ENCODE measurements at regions not wholly inside any gene's neighbourhood (a gene's known extent, or its start where the extent isn't known, plus 50 kb on each side); places are given as distances from the start of the nearest gene placed in this dataset.

DNA sequence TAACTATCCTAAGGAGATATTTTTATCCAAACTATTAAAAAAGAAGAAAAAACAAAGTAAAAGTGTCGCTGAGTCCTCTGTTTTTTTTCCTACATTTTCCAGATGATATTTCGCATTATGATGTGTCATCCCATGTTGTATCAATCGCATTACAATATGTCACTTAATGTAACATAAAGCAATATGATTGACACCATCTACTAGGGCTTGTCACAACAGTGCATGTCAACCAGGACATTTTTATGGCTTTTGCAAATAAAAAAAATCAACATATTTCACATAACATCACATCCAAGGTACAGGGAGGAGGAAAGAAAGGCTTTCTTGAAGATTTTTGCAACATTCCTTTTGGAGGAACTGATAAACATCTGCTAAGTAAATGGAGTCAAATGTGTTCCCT is 308.9 kb downstream of the ETAA1 start:
- ATAC-seq (ENCODE audit: insufficient read depth, low read depth) = no peak
- TF ChIP-seq, protein P1, sequence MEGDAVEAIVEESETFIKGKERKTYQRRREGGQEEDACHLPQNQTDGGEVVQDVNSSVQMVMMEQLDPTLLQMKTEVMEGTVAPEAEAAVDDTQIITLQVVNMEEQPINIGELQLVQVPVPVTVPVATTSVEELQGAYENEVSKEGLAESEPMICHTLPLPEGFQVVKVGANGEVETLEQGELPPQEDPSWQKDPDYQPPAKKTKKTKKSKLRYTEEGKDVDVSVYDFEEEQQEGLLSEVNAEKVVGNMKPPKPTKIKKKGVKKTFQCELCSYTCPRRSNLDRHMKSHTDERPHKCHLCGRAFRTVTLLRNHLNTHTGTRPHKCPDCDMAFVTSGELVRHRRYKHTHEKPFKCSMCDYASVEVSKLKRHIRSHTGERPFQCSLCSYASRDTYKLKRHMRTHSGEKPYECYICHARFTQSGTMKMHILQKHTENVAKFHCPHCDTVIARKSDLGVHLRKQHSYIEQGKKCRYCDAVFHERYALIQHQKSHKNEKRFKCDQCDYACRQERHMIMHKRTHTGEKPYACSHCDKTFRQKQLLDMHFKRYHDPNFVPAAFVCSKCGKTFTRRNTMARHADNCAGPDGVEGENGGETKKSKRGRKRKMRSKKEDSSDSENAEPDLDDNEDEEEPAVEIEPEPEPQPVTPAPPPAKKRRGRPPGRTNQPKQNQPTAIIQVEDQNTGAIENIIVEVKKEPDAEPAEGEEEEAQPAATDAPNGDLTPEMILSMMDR (IDR thresholded peaks at IDR 0.05; ENCODE audit: borderline replicate concordance, extremely low read depth, low read length, poor library complexity, severe bottlenecking) = no peak
- no peak for TF ChIP-seq EZH2 (IDR thresholded peaks at IDR 0.05; ENCODE audit: borderline replicate concordance, low read depth, low read length, severe bottlenecking)

DNA sequence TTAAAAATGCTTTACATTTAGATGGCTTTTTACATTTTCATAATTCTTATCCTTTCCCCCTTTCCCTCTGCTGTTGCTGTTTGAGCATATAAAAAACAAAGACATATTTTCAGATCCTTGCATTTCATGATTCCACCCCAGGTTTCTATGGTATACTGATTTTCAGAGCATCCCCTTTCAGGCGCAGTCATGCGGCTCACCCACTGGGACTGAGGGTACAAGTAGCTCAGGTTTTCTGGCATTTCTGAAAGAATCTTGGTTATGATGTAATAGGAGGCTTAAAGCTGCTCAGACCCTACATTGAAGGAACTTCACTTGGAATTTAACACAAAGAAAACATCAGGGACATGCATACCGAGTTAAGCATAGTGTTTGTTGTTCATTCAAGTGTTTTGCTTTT is 310.8 kb downstream of the ETAA1 start:
- DNase-seq = no peak
- no peak for ATAC-seq (ENCODE audit: insufficient read depth, low read depth)

More for the DNA sequence above, 308.9 kb downstream of the ETAA1 start:
- Histone ChIP-seq H4K20me1 (ENCODE audit: insufficient read depth, low read length) (no peaks in the 10 kb centered on the region), H3K9ac (ENCODE audit: low read depth, low read length) (no peak overlapping the region), H3K36me3 (ENCODE audit: insufficient read depth, low read length) (no peaks in the 10 kb centered on the region), H2AFZ (ENCODE audit: low read depth, low read length) (no peak overlapping the region), H3K4me1 (ENCODE audit: insufficient read depth, low read length) (no peaks in the 10 kb centered on the region), H3K4me2 (ENCODE audit: insufficient read depth, low read length) (no peak overlapping the region), H3K79me2 (ENCODE audit: insufficient read depth, low read length) (no peaks in the 10 kb centered on the region), H3K27me3 (ENCODE audit: insufficient read depth, low read length, poor library complexity) (peaks cover 5% of the 10 kb centered on the region), H3K9me3 (ENCODE audit: insufficient read depth, low read length, severe bottlenecking) (no peaks in the 10 kb centered on the region), H3K27ac (ENCODE audit: low read length) (no peak overlapping the region), H3K4me3 (ENCODE audit: low read depth in 1 of 2, low read length in 2 of 2) (no peak overlapping the region)
- DNase-seq = no peak

DNA sequence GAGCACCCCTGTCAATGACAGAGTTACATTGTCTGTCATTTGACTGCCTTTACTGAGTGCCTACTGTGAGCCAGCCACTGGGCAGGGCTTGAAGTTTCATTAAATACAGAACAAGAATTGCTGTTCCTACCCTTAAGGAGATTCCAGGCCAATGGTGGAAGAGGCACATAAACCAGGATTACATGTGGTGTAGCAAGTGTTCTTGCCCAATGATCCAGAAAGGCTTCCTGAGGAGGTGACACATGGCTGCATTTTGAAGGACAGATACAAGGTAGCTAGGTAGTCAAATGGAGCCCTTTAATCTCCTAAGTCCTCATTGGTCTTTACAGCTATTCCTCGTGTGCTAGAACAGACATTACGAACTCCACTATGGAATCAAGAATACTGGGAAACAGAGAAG is 312.7 kb downstream of the ETAA1 start:
- ATAC-seq (ENCODE audit: insufficient read depth, low read depth) = no peak
- H3K36me3 ChIP-seq (ENCODE audit: insufficient read depth, low read length) = no peaks in the 10 kb centered on the region
- peaks cover 5% of the 10 kb centered on the region for H3K27me3 ChIP-seq (ENCODE audit: insufficient read depth, low read length, poor library complexity)
- H3K4me2 ChIP-seq (ENCODE audit: insufficient read depth, low read length) = no peak overlapping the region
- no peaks in the 10 kb centered on the region for H3K4me1 ChIP-seq (ENCODE audit: insufficient read depth, low read length)
- H3K9me3 ChIP-seq (ENCODE audit: insufficient read depth, low read length, severe bottlenecking) = no peaks in the 10 kb centered on the region
- no peak overlapping the region for H3K4me3 ChIP-seq (ENCODE audit: low read depth in 1 of 2, low read length in 2 of 2)
- no peak overlapping the region for H2AFZ ChIP-seq (ENCODE audit: low read depth, low read length)
- no peak for TF ChIP-seq EZH2 (IDR thresholded peaks at IDR 0.05; ENCODE audit: borderline replicate concordance, low read depth, low read length, severe bottlenecking)
- TF ChIP-seq, protein P1 (IDR thresholded peaks at IDR 0.05; ENCODE audit: borderline replicate concordance, extremely low read depth, low read length, poor library complexity, severe bottlenecking) = no peak
- H3K27ac ChIP-seq (ENCODE audit: low read length) = no peak overlapping the region
- H3K9ac ChIP-seq (ENCODE audit: low read depth, low read length) = no peak overlapping the region
- no peaks in the 10 kb centered on the region for H3K79me2 ChIP-seq (ENCODE audit: insufficient read depth, low read length)
- DNase-seq = no peak
- H4K20me1 ChIP-seq (ENCODE audit: insufficient read depth, low read length) = no peaks in the 10 kb centered on the region

More for the DNA sequence above, 310.8 kb downstream of the ETAA1 start:
- Histone ChIP-seq H3K4me3 (ENCODE audit: low read depth in 1 of 2, low read length in 2 of 2) (no peak overlapping the region), H3K27ac (ENCODE audit: low read length) (no peak overlapping the region), H2AFZ (ENCODE audit: low read depth, low read length) (no peak overlapping the region), H3K27me3 (ENCODE audit: insufficient read depth, low read length, poor library complexity) (peaks cover 5% of the 10 kb centered on the region), H3K4me2 (ENCODE audit: insufficient read depth, low read length) (no peak overlapping the region), H3K79me2 (ENCODE audit: insufficient read depth, low read length) (no peaks in the 10 kb centered on the region), H3K9ac (ENCODE audit: low read depth, low read length) (no peak overlapping the region), H4K20me1 (ENCODE audit: insufficient read depth, low read length) (no peaks in the 10 kb centered on the region), H3K9me3 (ENCODE audit: insufficient read depth, low read length, severe bottlenecking) (no peaks in the 10 kb centered on the region), H3K36me3 (ENCODE audit: insufficient read depth, low read length) (no peaks in the 10 kb centered on the region), H3K4me1 (ENCODE audit: insufficient read depth, low read length) (no peaks in the 10 kb centered on the region)
- TF ChIP-seq, protein P1 (IDR thresholded peaks at IDR 0.05; ENCODE audit: borderline replicate concordance, extremely low read depth, low read length, poor library complexity, severe bottlenecking) = no peak
- no peak for TF ChIP-seq EZH2 (IDR thresholded peaks at IDR 0.05; ENCODE audit: borderline replicate concordance, low read depth, low read length, severe bottlenecking)

DNA sequence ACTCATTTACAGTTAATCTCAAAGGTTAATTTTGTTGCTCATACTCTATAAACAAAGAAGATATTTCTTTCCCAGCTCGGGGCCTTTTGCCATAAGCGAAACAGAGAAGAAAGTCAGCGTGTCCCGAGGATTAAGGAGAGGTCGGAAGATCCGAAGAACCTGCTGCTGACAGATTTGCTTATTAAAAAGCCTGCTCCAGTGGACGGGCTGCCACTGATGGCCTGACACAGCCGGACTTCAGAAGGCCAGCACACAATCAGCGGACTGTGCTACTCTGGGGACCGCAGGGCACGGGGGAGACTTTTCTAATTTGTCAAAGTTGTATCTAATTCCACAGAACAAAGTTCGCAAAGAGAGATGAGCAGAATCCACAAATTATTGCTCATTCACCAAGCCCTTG is 315.4 kb downstream of the ETAA1 start:
- H3K79me2 ChIP-seq (ENCODE audit: insufficient read depth, low read length) = no peaks in the 10 kb centered on the region
- ATAC-seq (ENCODE audit: insufficient read depth, low read depth) (no peak), DNase-seq (no peak)
- no peaks in the 10 kb centered on the region for H4K20me1 ChIP-seq (ENCODE audit: insufficient read depth, low read length)
- H3K4me1 ChIP-seq (ENCODE audit: insufficient read depth, low read length) = no peaks in the 10 kb centered on the region
- peaks cover 1% of the 10 kb centered on the region for H3K27me3 ChIP-seq (ENCODE audit: insufficient read depth, low read length, poor library complexity)
- TF ChIP-seq, protein P1 (IDR thresholded peaks at IDR 0.05; ENCODE audit: borderline replicate concordance, extremely low read depth, low read length, poor library complexity, severe bottlenecking) = no peak
- no peak for TF ChIP-seq EZH2 (IDR thresholded peaks at IDR 0.05; ENCODE audit: borderline replicate concordance, low read depth, low read length, severe bottlenecking)
- no peaks in the 10 kb centered on the region for H3K36me3 ChIP-seq (ENCODE audit: insufficient read depth, low read length)
- H3K9me3 ChIP-seq (ENCODE audit: insufficient read depth, low read length, severe bottlenecking) = no peaks in the 10 kb centered on the region
- H3K4me3 ChIP-seq (ENCODE audit: low read depth in 1 of 2, low read length in 2 of 2) = no peak overlapping the region
- H2AFZ ChIP-seq (ENCODE audit: low read depth, low read length) = no peak overlapping the region
- H3K27ac ChIP-seq (ENCODE audit: low read length) = no peak overlapping the region
- H3K9ac ChIP-seq (ENCODE audit: low read depth, low read length) = no peak overlapping the region
- no peak overlapping the region for H3K4me2 ChIP-seq (ENCODE audit: insufficient read depth, low read length)

All from DND-41 (cell line).